ENCODE measurements at regions not wholly inside any gene's neighbourhood (a gene's known extent, or its start where the extent isn't known, plus 50 kb on each side); places are given as distances from the start of the nearest gene placed in this dataset.

GRCh38 chr1:106435269-106435668, 621.2 kb upstream of the PRMT6 start:
- TF ChIP-seq CTCF (conservative IDR thresholded peaks at IDR 0.05; ENCODE audit: low read length) (no peak), EZH2phosphoT487 (IDR thresholded peaks at IDR 0.05; ENCODE audit: borderline replicate concordance) (no peak)
